CD4-positive, alpha-beta T cell treated with Interleukin-10 for 1 hour (primary cell): ENCODE measurements at regions not wholly inside any gene's neighbourhood (a gene's known extent, or its start where the extent isn't known, plus 50 kb on each side); places are given as distances from the start of the nearest gene placed in this dataset.

Source experiments
- DNase-seq: peaks from one replicate; pipeline ENCODE4 v3.0.0-alpha.2; 2020

- DNase-seq = no peak
These were observed 316.6 kb downstream of the TPBG start for GRCh38 chr6:82680192-82680591.

GRCh38 chr6:82681119-82681714 is 317.6 kb downstream of the TPBG start:
- no peak for DNase-seq

GRCh38 chr6:82686719-82687118 is 323.1 kb downstream of the TPBG start:
- no peak for DNase-seq

- no peak for DNase-seq
These were observed 324.2 kb downstream of the TPBG start for GRCh38 chr6:82687855-82688254.

GRCh38 chr6:82690283-82690682 is 326.7 kb downstream of the TPBG start:
- no peak for DNase-seq

GRCh38 chr6:82691997-82692396 is 328.4 kb downstream of the TPBG start:
- DNase-seq = no peak

- DNase-seq = no peak
These were observed 329.5 kb downstream of the TPBG start for GRCh38 chr6:82693094-82693493.

GRCh38 chr6:82701341-82701740 is 337.7 kb downstream of the TPBG start:
- no peak for DNase-seq

GRCh38 chr6:82702574-82702973 is 339.0 kb downstream of the TPBG start:
- no peak for DNase-seq

- DNase-seq = no peak
These were observed 339.6 kb downstream of the TPBG start for GRCh38 chr6:82703230-82703629.

- DNase-seq = no peak
These were observed 340.4 kb downstream of the TPBG start for GRCh38 chr6:82704045-82704444.

- DNase-seq = no peak
These were observed 342.0 kb downstream of the TPBG start for GRCh38 chr6:82705579-82705978.

- no peak for DNase-seq
These were observed 347.6 kb downstream of the TPBG start for GRCh38 chr6:82711105-82711827.

GRCh38 chr6:82711971-82712370 is 348.4 kb downstream of the TPBG start:
- DNase-seq = no peak

- DNase-seq = no peak
These were observed 348.8 kb downstream of the TPBG start for GRCh38 chr6:82712389-82712788.

GRCh38 chr6:82712826-82713225 is 349.2 kb downstream of the TPBG start:
- DNase-seq = no peak

GRCh38 chr6:82720992-82721391 is 344.6 kb downstream of the UBE3D start:
- DNase-seq = no peak

GRCh38 chr6:82735790-82736189 is 329.9 kb downstream of the UBE3D start:
- no peak for DNase-seq

- DNase-seq = no peak
These were observed 327.7 kb downstream of the UBE3D start for GRCh38 chr6:82737965-82738364.

- no peak for DNase-seq
These were observed 326.9 kb downstream of the UBE3D start for GRCh38 chr6:82738773-82739172.

- no peak for DNase-seq
These were observed 326.3 kb downstream of the UBE3D start for GRCh38 chr6:82739303-82739702.

GRCh38 chr6:82740072-82740471 is 325.6 kb downstream of the UBE3D start:
- DNase-seq = no peak

GRCh38 chr6:82741325-82741995 is 324.2 kb downstream of the UBE3D start:
- no peak for DNase-seq

- DNase-seq = no peak
These were observed 323.6 kb downstream of the UBE3D start for GRCh38 chr6:82741996-82742385.
